SK-N-SH treated with all-trans-retinoic acid at 6 μM for 48 hours (cell line): ENCODE measurements at regions not wholly inside any gene's neighbourhood (a gene's known extent, or its start where the extent isn't known, plus 50 kb on each side); places are given as distances from the start of the nearest gene placed in this dataset.
A peak's percentile ranks its signal among the peaks of the same experiment; 100 is the strongest.

Source experiments
- ATAC-seq: fragments of 200-7000 bp; cut with Tn5 transposase; 3 replicates; pipeline ENCODE4 v1.9.1; 2020; ENCODE audit warnings: mild to moderate bottlenecking, moderate library complexity
- BACH2 ChIP-seq: fragments of 250-450 bp; sonication (Bioruptor Pico); IDR thresholded peaks from 2 replicates; pipeline ENCODE4 v1.9.0; 2021; ENCODE audit warnings: mild to moderate bottlenecking, borderline replicate concordance
- CSDC2 ChIP-seq: fragments of 250-450 bp; sonication (Bioruptor Pico); IDR thresholded peaks from 2 replicates; pipeline ENCODE4 v1.5.0; 2020; ENCODE audit warnings: mild to moderate bottlenecking, moderate library complexity
- ESRRG ChIP-seq: fragments of 250-450 bp; sonication (Bioruptor Pico); IDR thresholded peaks from 2 replicates; pipeline ENCODE4 v1.6.1; 2021; ENCODE audit warnings: mild to moderate bottlenecking
- GLIS3 ChIP-seq: fragments of 250-450 bp; sonication (Bioruptor Pico); IDR thresholded peaks from 2 replicates; pipeline ENCODE4 v1.5.0; 2020; ENCODE audit warnings: mild to moderate bottlenecking, moderate library complexity
- ISL1 ChIP-seq: fragments of 250-450 bp; sonication (Bioruptor Pico); IDR thresholded peaks from 2 replicates; pipeline ENCODE4 v2.1.2; 2022; ENCODE audit warnings: mild to moderate bottlenecking, moderate library complexity
- OSR1 ChIP-seq: fragments of 250-450 bp; sonication (Bioruptor Pico); IDR thresholded peaks from 2 replicates; pipeline ENCODE4 v1.8.0; 2022; ENCODE audit warnings: moderate library complexity, mild to moderate bottlenecking, inconsistent platforms
- PATZ1 ChIP-seq: fragments of 250-450 bp; sonication (Bioruptor Pico); IDR thresholded peaks from 2 replicates; pipeline ENCODE4 v1.8.0; 2020; ENCODE audit warnings: mild to moderate bottlenecking, moderate library complexity, borderline replicate concordance
- PPARA ChIP-seq: fragments of 250-450 bp; sonication (Bioruptor Pico); IDR thresholded peaks from 2 replicates; pipeline ENCODE4 v1.5.0; 2020; ENCODE audit warnings: mild to moderate bottlenecking, borderline replicate concordance
- RARB ChIP-seq: fragments of 250-450 bp; sonication (Bioruptor Pico); IDR thresholded peaks from 2 replicates; pipeline ENCODE4 v1.8.0; 2021; ENCODE audit warnings: mild to moderate bottlenecking, moderate library complexity
- SNAI2 ChIP-seq: fragments of 250-450 bp; sonication (Bioruptor Pico); IDR thresholded peaks from 2 replicates; pipeline ENCODE4 v1.5.0; 2020; ENCODE audit warnings: mild to moderate bottlenecking, moderate library complexity
- TOX ChIP-seq: fragments of 250-450 bp; sonication (Bioruptor Pico); IDR thresholded peaks from 2 replicates; pipeline ENCODE4 v1.8.0; 2021; ENCODE audit warnings: mild to moderate bottlenecking, moderate library complexity, borderline replicate concordance
- TSHZ2 ChIP-seq: fragments of 250-450 bp; sonication (Bioruptor Pico); IDR thresholded peaks from 2 replicates; pipeline ENCODE4 v1.5.0; 2020; ENCODE audit warnings: mild to moderate bottlenecking, moderate library complexity
- ZC3H10 ChIP-seq: fragments of 250-450 bp; sonication (Bioruptor Pico); IDR thresholded peaks from 2 replicates; pipeline ENCODE4 v1.5.1; 2021; ENCODE audit warnings: mild to moderate bottlenecking, moderate library complexity
- ZFP3 ChIP-seq: fragments of 250-450 bp; sonication (Bioruptor Pico); IDR thresholded peaks from 2 replicates; pipeline ENCODE4 v1.5.0; 2020; ENCODE audit warnings: mild to moderate bottlenecking, moderate library complexity
- ZFP30 ChIP-seq: fragments of 450-650 bp; formaldehyde crosslinking; IDR thresholded peaks from 2 replicates; pipeline ENCODE4 v1.5.0; 2022; ENCODE audit warnings: mild to moderate bottlenecking, moderate library complexity
- ZNF565 ChIP-seq: fragments of 450-650 bp; formaldehyde crosslinking; conservative IDR thresholded peaks from 2 replicates; pipeline ENCODE4 v1.5.0; 2020; ENCODE audit warnings: low read depth, mild to moderate bottlenecking, moderate library complexity
- ZNF70 ChIP-seq: fragments of 450-650 bp; formaldehyde crosslinking; IDR thresholded peaks from 2 replicates; pipeline ENCODE4 v1.5.0; 2020; ENCODE audit warnings: mild to moderate bottlenecking, moderate library complexity
- ZNF8 ChIP-seq: fragments of 450-650 bp; formaldehyde crosslinking; IDR thresholded peaks from 2 replicates; pipeline ENCODE4 v1.5.0; 2020; ENCODE audit warnings: mild to moderate bottlenecking, moderate library complexity

- no peak for ATAC-seq
- TF ChIP-seq PATZ1: no peak
- no peak for TF ChIP-seq ISL1
- TF ChIP-seq ESRRG (CRISPR knock-in tag): no peak
- no peak for TF ChIP-seq ZNF70 (CRISPR knock-in tag)
- TF ChIP-seq ZFP3 (CRISPR knock-in tag): no peak
- no peak for TF ChIP-seq ZNF8
- TF ChIP-seq OSR1: no peak
- TF ChIP-seq GLIS3: no peak
- no peak for TF ChIP-seq ZNF565 (CRISPR knock-in tag)
- TF ChIP-seq BACH2 (CRISPR knock-in tag): no peak
- no peak for TF ChIP-seq TOX
- TF ChIP-seq TSHZ2 (CRISPR knock-in tag): no peak
- TF ChIP-seq PPARA (CRISPR knock-in tag): no peak
- TF ChIP-seq SNAI2 (CRISPR knock-in tag): no peak
- TF ChIP-seq ZC3H10 (CRISPR knock-in tag): no peak
- no peak for TF ChIP-seq RARB
These were observed 247.6 kb upstream of the SOX2 start for GRCh38 chr3:181464033-181464694.

GRCh38 chr3:181461381-181461780 lies 250.3 kb upstream of the SOX2 start:
- TF ChIP-seq ZFP30 (CRISPR knock-in tag) (no peak), ESRRG (CRISPR knock-in tag) (no peak), ISL1 (no peak), SNAI2 (CRISPR knock-in tag) (no peak), PATZ1 (no peak), ZNF565 (CRISPR knock-in tag) (no peak), CSDC2 (no peak), BACH2 (CRISPR knock-in tag) (no peak)

DNA sequence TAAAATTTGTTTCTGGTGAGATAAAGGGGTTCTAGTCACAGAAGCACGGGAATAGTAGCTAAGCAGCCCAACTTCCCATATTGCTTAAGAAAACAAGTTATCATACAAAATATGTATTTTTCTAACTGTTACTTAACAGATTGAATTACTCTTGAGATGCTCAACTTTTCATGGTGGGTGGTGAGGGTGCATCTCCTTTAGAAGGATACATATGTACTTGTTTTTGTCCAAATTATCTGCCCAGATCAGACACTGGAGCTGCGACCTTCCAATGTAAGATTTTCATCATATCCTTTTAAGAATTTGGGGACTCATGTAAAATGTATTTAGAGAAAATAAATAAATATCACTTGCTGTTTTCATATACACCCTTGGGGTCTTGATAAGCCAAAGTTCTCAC lies 252.2 kb upstream of the SOX2 start:
- TF ChIP-seq CSDC2: no peak
- no peak for TF ChIP-seq ISL1
- no peak for TF ChIP-seq ZNF565 (CRISPR knock-in tag)
- TF ChIP-seq GLIS3: no peak
- TF ChIP-seq TSHZ2 (CRISPR knock-in tag): no peak
- TF ChIP-seq ZNF8: no peak
- no peak for TF ChIP-seq BACH2 (CRISPR knock-in tag)
- no peak for TF ChIP-seq SNAI2 (CRISPR knock-in tag)
- TF ChIP-seq ZFP30 (CRISPR knock-in tag): no peak
- ATAC-seq: no peak

More at GRCh38 chr3:181461381-181461780, 250.3 kb upstream of the SOX2 start:
- ATAC-seq: no peak

- TF ChIP-seq ISL1 (0 out of 2 replicates have a peak, but pooled peaks have one; percentile 21), PPARA (CRISPR knock-in tag) (no peak), ESRRG (CRISPR knock-in tag) (no peak)
- ATAC-seq: peak; percentile 77
These were observed 252.9 kb upstream of the SOX2 start for GRCh38 chr3:181458857-181459256.
